ENCODE measurements at regions not wholly inside any gene's neighbourhood (a gene's known extent, or its start where the extent isn't known, plus 50 kb on each side); places are given as distances from the start of the nearest gene placed in this dataset.

- TF ChIP-seq TSHZ2 (CRISPR knock-in tag; IDR thresholded peaks at IDR 0.05) (no peak), CSDC2 (CRISPR knock-in tag; IDR thresholded peaks at IDR 0.05) (no peak)
Measured at GRCh38 chr5:31116466-31117031, 76.9 kb upstream of the CDH6 start (continued).

DNA sequence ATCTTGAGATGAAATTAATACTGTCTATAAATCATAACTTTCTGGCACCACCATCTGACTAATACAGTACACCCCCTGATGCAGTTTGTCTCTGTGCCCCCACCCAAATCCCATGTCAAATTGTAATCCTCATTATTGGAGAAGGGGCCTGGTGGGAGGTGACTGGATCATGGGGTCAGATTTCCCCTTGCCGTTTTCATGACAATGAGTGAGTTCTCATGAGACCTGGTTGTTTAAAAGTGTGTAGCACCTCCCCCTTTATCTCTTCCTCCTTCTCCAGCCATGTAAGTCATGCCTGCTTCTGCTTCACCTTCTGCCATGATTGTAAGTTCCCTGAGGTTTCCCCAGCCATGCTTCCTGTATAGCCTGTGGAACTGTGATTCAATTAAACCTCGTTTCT, 78.7 kb upstream of the CDH6 start:
- ATAC-seq = no peak
- no peak for TF ChIP-seq ZNF70 (CRISPR knock-in tag; IDR thresholded peaks at IDR 0.05)
- TF ChIP-seq TOX (CRISPR knock-in tag; IDR thresholded peaks at IDR 0.05; ENCODE audit: borderline replicate concordance) = no peak
- no peak for TF ChIP-seq ZFP3 (CRISPR knock-in tag; IDR thresholded peaks at IDR 0.05)
- TF ChIP-seq, protein P1, sequence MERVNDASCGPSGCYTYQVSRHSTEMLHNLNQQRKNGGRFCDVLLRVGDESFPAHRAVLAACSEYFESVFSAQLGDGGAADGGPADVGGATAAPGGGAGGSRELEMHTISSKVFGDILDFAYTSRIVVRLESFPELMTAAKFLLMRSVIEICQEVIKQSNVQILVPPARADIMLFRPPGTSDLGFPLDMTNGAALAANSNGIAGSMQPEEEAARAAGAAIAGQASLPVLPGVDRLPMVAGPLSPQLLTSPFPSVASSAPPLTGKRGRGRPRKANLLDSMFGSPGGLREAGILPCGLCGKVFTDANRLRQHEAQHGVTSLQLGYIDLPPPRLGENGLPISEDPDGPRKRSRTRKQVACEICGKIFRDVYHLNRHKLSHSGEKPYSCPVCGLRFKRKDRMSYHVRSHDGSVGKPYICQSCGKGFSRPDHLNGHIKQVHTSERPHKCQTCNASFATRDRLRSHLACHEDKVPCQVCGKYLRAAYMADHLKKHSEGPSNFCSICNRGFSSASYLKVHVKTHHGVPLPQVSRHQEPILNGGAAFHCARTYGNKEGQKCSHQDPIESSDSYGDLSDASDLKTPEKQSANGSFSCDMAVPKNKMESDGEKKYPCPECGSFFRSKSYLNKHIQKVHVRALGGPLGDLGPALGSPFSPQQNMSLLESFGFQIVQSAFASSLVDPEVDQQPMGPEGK (CRISPR knock-in tag; IDR thresholded peaks at IDR 0.05; ENCODE audit: borderline replicate concordance) = no peak
- TF ChIP-seq ESRRG (CRISPR knock-in tag; IDR thresholded peaks at IDR 0.05) = no peak
- no peak for TF ChIP-seq TCF4 (CRISPR knock-in tag; IDR thresholded peaks at IDR 0.05; ENCODE audit: borderline replicate concordance)
- TF ChIP-seq ZFP30 (CRISPR knock-in tag; IDR thresholded peaks at IDR 0.05) = no peak
- TF ChIP-seq ZNF565 (CRISPR knock-in tag; conservative IDR thresholded peaks at IDR 0.05; ENCODE audit: low read depth) = no peak
- no peak for TF ChIP-seq OSR1 (CRISPR knock-in tag; IDR thresholded peaks at IDR 0.05)
- TF ChIP-seq BACH2 (CRISPR knock-in tag; IDR thresholded peaks at IDR 0.05; ENCODE audit: borderline replicate concordance) = no peak
- no peak for TF ChIP-seq CSDC2 (CRISPR knock-in tag; IDR thresholded peaks at IDR 0.05)
- TF ChIP-seq ISL1 (CRISPR knock-in tag; IDR thresholded peaks at IDR 0.05) = no peak
- TF ChIP-seq, protein P2, sequence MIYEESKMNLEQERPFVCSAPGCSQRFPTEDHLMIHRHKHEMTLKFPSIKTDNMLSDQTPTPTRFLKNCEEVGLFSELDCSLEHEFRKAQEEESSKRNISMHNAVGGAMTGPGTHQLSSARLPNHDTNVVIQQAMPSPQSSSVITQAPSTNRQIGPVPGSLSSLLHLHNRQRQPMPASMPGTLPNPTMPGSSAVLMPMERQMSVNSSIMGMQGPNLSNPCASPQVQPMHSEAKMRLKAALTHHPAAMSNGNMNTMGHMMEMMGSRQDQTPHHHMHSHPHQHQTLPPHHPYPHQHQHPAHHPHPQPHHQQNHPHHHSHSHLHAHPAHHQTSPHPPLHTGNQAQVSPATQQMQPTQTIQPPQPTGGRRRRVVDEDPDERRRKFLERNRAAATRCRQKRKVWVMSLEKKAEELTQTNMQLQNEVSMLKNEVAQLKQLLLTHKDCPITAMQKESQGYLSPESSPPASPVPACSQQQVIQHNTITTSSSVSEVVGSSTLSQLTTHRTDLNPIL (CRISPR knock-in tag; IDR thresholded peaks at IDR 0.05; ENCODE audit: low read depth) = no peak
- no peak for TF ChIP-seq GLIS3 (CRISPR knock-in tag; IDR thresholded peaks at IDR 0.05)
- TF ChIP-seq ARNTL (CRISPR knock-in tag; IDR thresholded peaks at IDR 0.05; ENCODE audit: borderline replicate concordance, low read depth) = no peak
- TF ChIP-seq, protein P3, sequence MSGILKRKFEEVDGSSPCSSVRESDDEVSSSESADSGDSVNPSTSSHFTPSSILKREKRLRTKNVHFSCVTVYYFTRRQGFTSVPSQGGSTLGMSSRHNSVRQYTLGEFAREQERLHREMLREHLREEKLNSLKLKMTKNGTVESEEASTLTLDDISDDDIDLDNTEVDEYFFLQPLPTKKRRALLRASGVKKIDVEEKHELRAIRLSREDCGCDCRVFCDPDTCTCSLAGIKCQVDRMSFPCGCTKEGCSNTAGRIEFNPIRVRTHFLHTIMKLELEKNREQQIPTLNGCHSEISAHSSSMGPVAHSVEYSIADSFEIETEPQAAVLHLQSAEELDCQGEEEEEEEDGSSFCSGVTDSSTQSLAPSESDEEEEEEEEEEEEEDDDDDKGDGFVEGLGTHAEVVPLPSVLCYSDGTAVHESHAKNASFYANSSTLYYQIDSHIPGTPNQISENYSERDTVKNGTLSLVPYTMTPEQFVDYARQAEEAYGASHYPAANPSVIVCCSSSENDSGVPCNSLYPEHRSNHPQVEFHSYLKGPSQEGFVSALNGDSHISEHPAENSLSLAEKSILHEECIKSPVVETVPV (CRISPR knock-in tag; IDR thresholded peaks at IDR 0.05) = no peak
- no peak for TF ChIP-seq ZNF8 (CRISPR knock-in tag; IDR thresholded peaks at IDR 0.05)
- TF ChIP-seq TSHZ2 (CRISPR knock-in tag; IDR thresholded peaks at IDR 0.05) = no peak
- no peak for TF ChIP-seq ZC3H10 (CRISPR knock-in tag; IDR thresholded peaks at IDR 0.05)

DNA sequence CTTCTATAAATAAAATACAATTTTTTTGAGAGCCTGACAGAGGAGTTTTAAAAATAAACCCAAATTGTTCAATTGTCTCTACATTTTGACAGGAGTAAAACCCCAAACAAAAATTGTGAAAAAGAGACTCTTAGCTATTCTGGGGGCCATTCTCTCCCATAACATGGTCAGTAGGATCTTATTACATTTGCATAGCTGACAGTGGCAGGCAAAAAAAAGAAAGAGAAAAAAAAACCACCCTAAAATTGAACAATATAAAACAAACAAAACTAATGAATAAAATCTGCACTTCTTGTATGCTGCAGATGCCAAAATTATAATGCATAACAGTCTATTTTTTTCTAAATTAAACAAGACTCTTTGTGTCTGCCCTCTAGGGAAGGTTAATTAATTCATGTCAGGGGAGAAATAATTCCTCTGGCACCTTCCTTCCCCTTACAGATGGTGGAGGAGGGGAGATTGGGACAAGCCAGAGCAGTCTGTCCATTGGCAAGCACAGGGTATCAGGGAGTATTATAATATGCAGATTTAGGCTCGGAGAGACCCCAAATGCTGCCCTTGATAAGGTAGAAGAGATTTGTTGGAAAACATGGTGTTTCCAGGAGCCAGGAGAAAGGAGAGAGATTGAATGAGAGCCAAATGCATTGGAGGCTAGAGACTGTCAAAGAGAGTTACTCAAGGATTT, 79.7 kb upstream of the CDH6 start:
- ATAC-seq = no peak
- no peak for TF ChIP-seq POU6F1 (CRISPR knock-in tag; IDR thresholded peaks at IDR 0.05; ENCODE audit: borderline replicate concordance, low read depth)
- TF ChIP-seq ZFP30 (CRISPR knock-in tag; IDR thresholded peaks at IDR 0.05) = no peak
- TF ChIP-seq ZNF565 (CRISPR knock-in tag; conservative IDR thresholded peaks at IDR 0.05; ENCODE audit: low read depth) = no peak
- TF ChIP-seq CSDC2 (CRISPR knock-in tag; IDR thresholded peaks at IDR 0.05) = no peak

All from SK-N-SH treated with all-trans-retinoic acid at 6 μM for 48 hours (cell line).